ENCODE measurements at regions not wholly inside any gene's neighbourhood (a gene's known extent, or its start where the extent isn't known, plus 50 kb on each side); places are given as distances from the start of the nearest gene placed in this dataset.

DNA sequence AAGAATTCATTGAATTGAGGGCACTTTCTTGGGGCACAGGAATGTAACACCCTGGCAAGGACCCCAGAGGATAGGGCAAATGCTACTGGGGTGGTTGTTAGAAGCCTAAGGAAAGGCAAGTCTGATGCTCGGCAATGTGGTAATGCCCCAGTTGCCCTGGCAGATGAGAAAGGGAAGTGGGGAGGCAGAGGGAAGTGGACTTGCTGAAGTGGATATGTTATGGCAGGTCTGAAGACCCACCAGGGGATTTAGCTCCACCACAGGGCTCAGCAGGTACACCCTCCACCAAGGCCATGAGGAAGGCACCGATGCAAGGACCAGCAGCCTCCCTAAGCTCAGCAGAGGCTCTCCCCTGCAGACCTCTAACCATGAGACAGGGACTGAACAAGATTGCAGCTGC is 184.8 kb downstream of the IRX5 start:
- Histone ChIP-seq H4K8ac (ENCODE audit: low read depth, low read length) (no peak overlapping the region), H3K23ac (ENCODE audit: low read depth, low read length, poor library complexity) (no peak overlapping the region), H3K9ac (ENCODE audit: low read depth, low read length, poor library complexity) (no peak overlapping the region), H3K14ac (ENCODE audit: low read length) (no peak overlapping the region), H2BK15ac (ENCODE audit: low read length) (no peak overlapping the region), H3K27ac (replicated peaks; ENCODE audit: low read length) (no peak overlapping the region), H3K27me3 (ENCODE audit: control insufficient read depth in 3 of 3, insufficient read depth in 3 of 3, low read depth in 1 of 3, low read length in 3 of 3) (peaks cover 0 to 4% (median 0%) of the 10 kb centered on the region in 3 experiments), H3K9me3 (replicated peaks in 1 of 2; ENCODE audit: control insufficient read depth in 2 of 2, insufficient read depth in 1 of 2, low read depth in 1 of 2, low read length in 2 of 2) (no peaks in the 10 kb centered on the region), H2BK12ac (ENCODE audit: low read length) (no peak overlapping the region), H4K91ac (ENCODE audit: low read depth, low read length, poor library complexity) (no peak overlapping the region), H3K36me3 (replicated peaks in 1 of 2; ENCODE audit: control insufficient read depth in 2 of 2, insufficient read depth in 2 of 2, low read length in 2 of 2) (no peaks in the 10 kb centered on the region), H3K4me2 (ENCODE audit: insufficient read depth, low read length, poor library complexity, severe bottlenecking) (no peak overlapping the region), H3K4me1 (ENCODE audit: control insufficient read depth in 2 of 2, insufficient read depth in 1 of 2, low read depth in 1 of 2, low read length in 2 of 2) (no peaks in the 10 kb centered on the region), H3K4ac (ENCODE audit: low read length) (no peak overlapping the region), H3K4me3 (ENCODE audit: low read length in 2 of 2) (no peak overlapping the region), H3K79me1 (ENCODE audit: low read depth, low read length) (no peaks in the 10 kb centered on the region), H2AFZ (ENCODE audit: low read length) (no peak overlapping the region), H3K18ac (ENCODE audit: low read length) (no peak overlapping the region), H2BK120ac (ENCODE audit: low read depth, low read length) (no peak overlapping the region), H2BK5ac (ENCODE audit: low read length) (no peak overlapping the region), H2AK5ac (ENCODE audit: low read depth, low read length) (no peak overlapping the region)
- no CpG with 5 or more reads among the region's 2 CpGs for WGBS, 2 donors (ENCODE audit: extremely low coverage in 2 of 2, insufficient read length in 2 of 2, insufficient replicate concordance in 1 of 2)
- no peak for DNase-seq (ENCODE audit: low spot score)

DNA sequence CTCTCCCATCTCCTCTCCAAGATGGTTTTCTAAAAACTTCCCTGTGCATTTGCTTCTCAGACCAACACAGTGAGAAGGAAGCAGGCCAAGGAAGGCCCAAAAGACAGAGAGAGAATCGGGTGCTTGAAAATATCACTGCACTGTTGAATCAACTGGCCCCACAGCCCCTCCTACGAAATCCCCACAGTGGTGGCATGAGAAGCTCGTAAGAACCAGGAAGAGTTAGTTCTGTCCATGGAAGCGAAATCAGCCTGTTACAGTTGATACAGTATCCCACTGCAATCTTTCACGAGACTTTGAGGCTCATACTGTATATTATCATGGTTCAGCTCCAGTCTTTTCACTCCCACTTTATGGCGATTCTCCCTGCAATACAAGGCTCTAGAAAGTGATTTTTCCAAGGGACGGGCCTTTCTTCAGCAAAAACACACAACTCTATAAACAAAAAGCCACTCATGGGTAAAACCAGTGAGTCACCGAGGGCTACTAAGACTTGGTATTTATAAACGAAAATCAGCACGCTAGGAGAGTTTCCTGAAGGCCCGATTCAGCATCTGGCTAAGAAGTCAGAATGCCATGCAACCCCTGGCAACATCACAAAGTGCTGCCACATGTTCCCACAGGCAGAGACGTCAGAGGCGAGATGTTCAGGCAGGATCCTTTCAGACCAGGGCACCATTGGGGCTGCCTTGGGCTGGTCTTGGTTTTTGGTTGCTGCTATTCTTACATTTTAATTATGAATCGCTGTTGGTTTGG is 185.7 kb downstream of the IRX5 start:
- no peak overlapping the region for H2BK5ac ChIP-seq (ENCODE audit: low read length)
- peaks cover 0 to 4% (median 0%) of the 10 kb centered on the region in 3 experiments for H3K27me3 ChIP-seq (ENCODE audit: control insufficient read depth in 3 of 3, insufficient read depth in 3 of 3, low read depth in 1 of 3, low read length in 3 of 3)
- no peak overlapping the region for H3K18ac ChIP-seq (ENCODE audit: low read length)
- no peak overlapping the region for H2AFZ ChIP-seq (ENCODE audit: low read length)
- H3K9me3 ChIP-seq (replicated peaks in 1 of 2; ENCODE audit: control insufficient read depth in 2 of 2, insufficient read depth in 1 of 2, low read depth in 1 of 2, low read length in 2 of 2), result no peaks in the 10 kb centered on the region
- H3K4ac ChIP-seq (ENCODE audit: low read length), result no peak overlapping the region
- H3K27ac ChIP-seq (replicated peaks; ENCODE audit: low read length), result no peak overlapping the region
- H2BK15ac ChIP-seq (ENCODE audit: low read length), result no peak overlapping the region
- H2BK120ac ChIP-seq (ENCODE audit: low read depth, low read length), result no peak overlapping the region
- H3K4me2 ChIP-seq (ENCODE audit: insufficient read depth, low read length, poor library complexity, severe bottlenecking), result no peak overlapping the region
- no peaks in the 10 kb centered on the region for H3K36me3 ChIP-seq (replicated peaks in 1 of 2; ENCODE audit: control insufficient read depth in 2 of 2, insufficient read depth in 2 of 2, low read length in 2 of 2)
- no peak overlapping the region for H4K8ac ChIP-seq (ENCODE audit: low read depth, low read length)
- H3K4me3 ChIP-seq (ENCODE audit: low read length in 2 of 2), result no peak overlapping the region
- H3K79me1 ChIP-seq (ENCODE audit: low read depth, low read length), result no peaks in the 10 kb centered on the region
- no peak overlapping the region for H3K9ac ChIP-seq (ENCODE audit: low read depth, low read length, poor library complexity)
- H3K4me1 ChIP-seq (ENCODE audit: control insufficient read depth in 2 of 2, insufficient read depth in 1 of 2, low read depth in 1 of 2, low read length in 2 of 2), result no peaks in the 10 kb centered on the region
- no peak overlapping the region for H2BK12ac ChIP-seq (ENCODE audit: low read length)
- H4K91ac ChIP-seq (ENCODE audit: low read depth, low read length, poor library complexity), result no peak overlapping the region
- no peak overlapping the region for H3K14ac ChIP-seq (ENCODE audit: low read length)
- no CpG with 5 or more reads among the region's 14 CpGs for WGBS, 2 donors (ENCODE audit: extremely low coverage in 2 of 2, insufficient read length in 2 of 2, insufficient replicate concordance in 1 of 2)
- no peak overlapping the region for H3K23ac ChIP-seq (ENCODE audit: low read depth, low read length, poor library complexity)
- no peak for DNase-seq (ENCODE audit: low spot score)
- no peak overlapping the region for H2AK5ac ChIP-seq (ENCODE audit: low read depth, low read length)

DNA sequence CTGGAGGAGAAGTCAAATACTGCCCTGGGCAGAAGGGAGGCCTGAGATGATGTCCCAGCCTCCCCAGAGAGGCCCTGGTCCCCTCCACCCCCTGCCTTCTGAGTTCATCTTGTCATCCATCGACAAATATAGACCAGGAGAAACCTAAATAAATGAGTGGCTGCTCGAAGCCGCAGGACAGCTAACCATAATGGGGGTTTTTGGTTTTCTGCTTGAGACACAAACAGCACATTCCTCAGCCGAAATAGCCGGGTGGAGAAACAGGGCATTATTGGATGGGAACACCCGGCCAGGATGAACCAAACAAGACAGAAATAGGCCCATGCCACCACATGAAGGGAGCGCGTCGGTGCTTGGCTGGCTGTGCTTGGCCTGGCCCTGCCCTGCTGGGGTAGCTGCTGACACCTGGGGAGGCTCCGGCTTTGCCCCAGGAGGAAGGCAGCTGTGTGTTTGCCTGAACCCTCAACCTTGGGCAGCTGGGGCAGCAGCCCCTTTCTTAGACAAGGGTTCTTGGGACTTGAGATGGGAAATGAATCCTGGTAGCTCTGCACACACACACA is 188.1 kb downstream of the IRX5 start:
- H2AK5ac ChIP-seq (ENCODE audit: low read depth, low read length), result no peak overlapping the region
- WGBS, 2 donors (ENCODE audit: extremely low coverage in 2 of 2, insufficient read length in 2 of 2, insufficient replicate concordance in 1 of 2), result no CpG with 5 or more reads among the region's 10 CpGs
- H3K27me3 ChIP-seq (ENCODE audit: control insufficient read depth in 3 of 3, insufficient read depth in 3 of 3, low read depth in 1 of 3, low read length in 3 of 3), result no peaks in the 10 kb centered on the region
- H4K91ac ChIP-seq (ENCODE audit: low read depth, low read length, poor library complexity), result no peak overlapping the region
- H2BK5ac ChIP-seq (ENCODE audit: low read length), result no peak overlapping the region
- no peaks in the 10 kb centered on the region for H3K36me3 ChIP-seq (replicated peaks in 1 of 2; ENCODE audit: control insufficient read depth in 2 of 2, insufficient read depth in 2 of 2, low read length in 2 of 2)
- H3K4me3 ChIP-seq (ENCODE audit: low read length in 2 of 2), result no peak overlapping the region
- no peak overlapping the region for H3K27ac ChIP-seq (replicated peaks; ENCODE audit: low read length)
- H3K9me3 ChIP-seq (replicated peaks in 1 of 2; ENCODE audit: control insufficient read depth in 2 of 2, insufficient read depth in 1 of 2, low read depth in 1 of 2, low read length in 2 of 2), result peaks cover 0 to 2% of the 10 kb centered on the region in 2 donors
- H3K18ac ChIP-seq (ENCODE audit: low read length), result peak overlapping the region; percentile 21
- H3K79me1 ChIP-seq (ENCODE audit: low read depth, low read length), result no peaks in the 10 kb centered on the region
- H3K9ac ChIP-seq (ENCODE audit: low read depth, low read length, poor library complexity), result no peak overlapping the region
- H2BK15ac ChIP-seq (ENCODE audit: low read length), result no peak overlapping the region
- H3K4me2 ChIP-seq (ENCODE audit: insufficient read depth, low read length, poor library complexity, severe bottlenecking), result no peak overlapping the region
- DNase-seq (ENCODE audit: low spot score), result no peak
- peak overlapping the region; percentile 15 for H3K14ac ChIP-seq (ENCODE audit: low read length)
- H2AFZ ChIP-seq (ENCODE audit: low read length), result no peak overlapping the region
- H4K8ac ChIP-seq (ENCODE audit: low read depth, low read length), result no peak overlapping the region
- H2BK12ac ChIP-seq (ENCODE audit: low read length), result no peak overlapping the region
- H3K4me1 ChIP-seq (ENCODE audit: control insufficient read depth in 2 of 2, insufficient read depth in 1 of 2, low read depth in 1 of 2, low read length in 2 of 2), result no peaks in the 10 kb centered on the region
- no peak overlapping the region for H2BK120ac ChIP-seq (ENCODE audit: low read depth, low read length)
- H3K4ac ChIP-seq (ENCODE audit: low read length), result no peak overlapping the region
- H3K23ac ChIP-seq (ENCODE audit: low read depth, low read length, poor library complexity), result no peak overlapping the region

DNA sequence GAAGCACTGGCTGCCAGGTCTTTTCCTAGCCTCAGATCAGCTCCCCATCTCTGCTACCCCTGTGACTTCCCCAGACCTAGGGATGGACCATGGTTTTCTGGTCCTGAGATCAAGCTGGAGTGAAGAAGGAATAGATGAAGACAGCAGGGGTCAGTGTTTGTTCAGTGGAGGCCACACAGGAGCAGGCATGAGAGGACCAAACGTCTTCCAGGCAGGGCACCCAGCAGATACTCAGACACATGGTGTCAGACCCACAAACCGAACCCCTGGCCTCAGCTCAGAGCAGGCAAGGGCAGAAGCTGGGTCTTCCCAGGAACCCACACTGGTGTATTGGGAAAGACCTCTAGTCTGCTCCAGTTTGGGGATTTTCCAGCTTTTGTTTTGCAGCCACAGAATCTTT is 189.7 kb downstream of the IRX5 start:
- no peak overlapping the region for H3K4me2 ChIP-seq (ENCODE audit: insufficient read depth, low read length, poor library complexity, severe bottlenecking)
- no peak overlapping the region for H2AFZ ChIP-seq (ENCODE audit: low read length)
- no CpG with 5 or more reads among the region's 2 CpGs for WGBS, 2 donors (ENCODE audit: extremely low coverage in 2 of 2, insufficient read length in 2 of 2, insufficient replicate concordance in 1 of 2)

More for the DNA sequence above, 189.7 kb downstream of the IRX5 start:
- Histone ChIP-seq H2AK5ac (ENCODE audit: low read depth, low read length) (peak overlapping the region; percentile 31), H3K79me1 (ENCODE audit: low read depth, low read length) (no peaks in the 10 kb centered on the region), H3K27ac (replicated peaks; ENCODE audit: low read length) (no peak overlapping the region), H2BK5ac (ENCODE audit: low read length) (no peak overlapping the region), H3K18ac (ENCODE audit: low read length) (no peak overlapping the region), H3K23ac (ENCODE audit: low read depth, low read length, poor library complexity) (no peak overlapping the region), H3K4ac (ENCODE audit: low read length) (no peak overlapping the region), H3K4me3 (ENCODE audit: low read length in 2 of 2) (no peak overlapping the region), H3K36me3 (replicated peaks in 1 of 2; ENCODE audit: control insufficient read depth in 2 of 2, insufficient read depth in 2 of 2, low read length in 2 of 2) (no peaks in the 10 kb centered on the region), H4K91ac (ENCODE audit: low read depth, low read length, poor library complexity) (no peak overlapping the region), H2BK12ac (ENCODE audit: low read length) (no peak overlapping the region), H3K4me1 (ENCODE audit: control insufficient read depth in 2 of 2, insufficient read depth in 1 of 2, low read depth in 1 of 2, low read length in 2 of 2) (no peaks in the 10 kb centered on the region), H3K14ac (ENCODE audit: low read length) (no peak overlapping the region), H4K8ac (ENCODE audit: low read depth, low read length) (no peak overlapping the region), H2BK120ac (ENCODE audit: low read depth, low read length) (no peak overlapping the region), H2BK15ac (ENCODE audit: low read length) (no peak overlapping the region), H3K27me3 (ENCODE audit: control insufficient read depth in 3 of 3, insufficient read depth in 3 of 3, low read depth in 1 of 3, low read length in 3 of 3) (no peaks in the 10 kb centered on the region), H3K9ac (ENCODE audit: low read depth, low read length, poor library complexity) (no peak overlapping the region), H3K9me3 (replicated peaks in 1 of 2; ENCODE audit: control insufficient read depth in 2 of 2, insufficient read depth in 1 of 2, low read depth in 1 of 2, low read length in 2 of 2) (peaks cover 0 to 2% of the 10 kb centered on the region in 2 donors)
- no peak for DNase-seq (ENCODE audit: low spot score)
